ENCODE measurements at regions not wholly inside any gene's neighbourhood (a gene's known extent, or its start where the extent isn't known, plus 50 kb on each side); places are given as distances from the start of the nearest gene placed in this dataset.
A peak's percentile ranks its signal among the peaks of the same experiment; 100 is the strongest.
"Not testable (repeated sequence)": the region's sequence is repeated elsewhere in the genome, so short reads cannot be mapped to it uniquely, and the experiment has no call there.

- no peak for DNase-seq
Measured at GRCh38 chr6:47407300-47408281, 70.0 kb upstream of the CD2AP start.

GRCh38 chr6:47413752-47414422 is 63.7 kb upstream of the CD2AP start:
- DNase-seq = peak; percentile 25

GRCh38 chr6:47414423-47415167 is 63.0 kb upstream of the CD2AP start:
- DNase-seq = no peak

DNA sequence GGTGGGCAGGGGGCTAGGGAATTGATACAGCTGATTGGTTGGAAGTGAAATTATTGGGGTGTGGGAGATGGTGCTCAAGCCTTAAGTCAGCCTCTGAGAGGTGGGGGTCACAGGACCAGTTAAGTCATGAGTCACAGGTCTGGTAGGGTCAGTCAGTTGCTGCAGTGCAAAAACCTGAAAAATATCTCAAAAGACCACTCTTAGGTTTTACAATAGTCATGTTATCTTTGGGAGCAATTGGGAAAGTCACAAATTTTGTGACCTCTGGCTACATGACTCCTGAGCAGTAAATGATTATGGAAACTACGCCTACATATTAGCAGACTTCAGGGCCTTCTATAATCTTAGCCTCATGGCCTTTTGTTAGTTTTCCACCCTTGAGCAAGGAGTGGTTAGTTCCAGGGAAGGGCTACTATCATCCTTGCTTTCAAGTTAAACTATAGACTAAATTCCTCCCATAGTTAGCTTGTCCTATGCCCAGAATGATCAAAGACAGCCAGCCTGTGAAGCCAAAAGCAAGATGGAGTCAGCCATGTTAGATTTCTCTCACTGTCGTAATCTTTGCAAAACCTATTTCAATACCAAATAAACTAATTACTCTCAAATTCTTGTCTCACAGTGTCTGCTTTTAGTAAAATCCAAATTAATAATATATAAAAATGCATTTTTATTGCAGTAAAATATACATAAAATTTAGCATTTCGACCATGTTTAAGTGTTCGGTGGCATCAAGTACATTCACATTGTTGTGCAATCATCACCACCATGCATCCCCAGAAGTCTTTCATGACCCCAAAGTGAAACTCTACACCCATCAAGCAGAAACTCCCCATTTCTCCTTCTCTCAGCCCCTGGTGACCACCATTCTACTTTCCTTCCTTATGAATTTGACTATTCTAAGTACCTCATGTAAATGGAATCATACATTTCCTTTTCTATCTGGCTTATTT is 60.9 kb upstream of the CD2AP start:
- no peak for DNase-seq

GRCh38 chr6:47419621-47420020 is 58.0 kb upstream of the CD2AP start:
- no peak for DNase-seq

GRCh38 chr6:47420394-47421371 is 56.9 kb upstream of the CD2AP start:
- no peak for DNase-seq

DNA sequence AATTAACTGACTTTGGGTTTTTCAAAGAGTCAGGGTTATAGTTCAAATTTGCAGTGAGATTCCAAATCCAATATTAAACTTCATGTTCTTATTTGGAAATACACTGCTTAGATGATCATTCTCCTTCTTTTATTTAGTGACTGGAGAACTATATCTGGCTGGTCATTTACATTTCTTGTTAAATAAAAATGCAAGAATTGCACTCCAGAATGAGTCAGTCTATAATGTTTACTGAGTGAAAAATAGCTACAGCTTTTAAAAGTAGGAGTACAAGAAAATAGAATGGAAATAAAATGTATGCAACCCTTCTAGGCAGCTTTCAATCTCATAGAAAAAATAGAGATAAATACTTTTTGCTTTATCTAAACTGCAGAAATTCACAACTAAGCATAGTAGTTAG is 54.5 kb upstream of the CD2AP start:
- no peak for DNase-seq

DNA sequence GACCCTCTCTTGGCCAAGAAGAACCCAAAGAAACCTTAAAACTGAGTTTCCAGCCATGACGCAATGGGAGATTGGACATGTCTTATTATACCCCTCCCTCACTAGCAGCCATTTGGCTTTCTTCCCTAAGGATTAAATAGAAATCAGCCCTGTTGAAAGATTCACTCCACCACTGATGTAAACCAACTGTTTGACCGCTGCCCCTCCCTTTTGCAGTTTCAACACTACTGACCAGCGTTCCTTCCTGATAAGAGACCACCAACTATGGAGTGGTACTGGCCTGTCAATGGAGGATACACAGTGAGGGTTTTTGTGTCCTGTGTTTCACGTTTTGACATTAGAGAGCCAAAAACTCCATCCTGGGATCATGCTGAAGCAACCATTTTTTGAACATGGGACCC is 53.2 kb upstream of the CD2AP start:
- DNase-seq = no peak

DNA sequence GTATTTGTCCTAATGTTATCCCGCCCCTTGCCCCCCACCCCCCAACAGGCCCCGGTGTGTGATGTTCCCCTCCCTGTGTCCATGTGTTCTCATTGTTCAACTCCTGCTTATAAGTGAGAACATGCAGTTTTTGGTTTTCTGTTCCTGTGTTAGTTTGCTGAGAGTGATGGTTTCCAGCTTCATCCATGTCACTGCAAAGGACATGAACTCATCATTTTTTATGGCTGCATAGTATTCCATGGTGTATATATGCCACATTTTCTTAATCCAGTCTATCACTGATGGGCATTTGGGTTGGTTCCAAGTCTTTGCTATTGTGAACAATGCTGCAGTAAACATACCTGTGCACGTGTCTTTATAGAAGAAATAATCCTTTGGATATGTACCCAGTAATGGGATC is 51.9 kb upstream of the CD2AP start:
- not testable (repeated sequence) for DNase-seq

DNA sequence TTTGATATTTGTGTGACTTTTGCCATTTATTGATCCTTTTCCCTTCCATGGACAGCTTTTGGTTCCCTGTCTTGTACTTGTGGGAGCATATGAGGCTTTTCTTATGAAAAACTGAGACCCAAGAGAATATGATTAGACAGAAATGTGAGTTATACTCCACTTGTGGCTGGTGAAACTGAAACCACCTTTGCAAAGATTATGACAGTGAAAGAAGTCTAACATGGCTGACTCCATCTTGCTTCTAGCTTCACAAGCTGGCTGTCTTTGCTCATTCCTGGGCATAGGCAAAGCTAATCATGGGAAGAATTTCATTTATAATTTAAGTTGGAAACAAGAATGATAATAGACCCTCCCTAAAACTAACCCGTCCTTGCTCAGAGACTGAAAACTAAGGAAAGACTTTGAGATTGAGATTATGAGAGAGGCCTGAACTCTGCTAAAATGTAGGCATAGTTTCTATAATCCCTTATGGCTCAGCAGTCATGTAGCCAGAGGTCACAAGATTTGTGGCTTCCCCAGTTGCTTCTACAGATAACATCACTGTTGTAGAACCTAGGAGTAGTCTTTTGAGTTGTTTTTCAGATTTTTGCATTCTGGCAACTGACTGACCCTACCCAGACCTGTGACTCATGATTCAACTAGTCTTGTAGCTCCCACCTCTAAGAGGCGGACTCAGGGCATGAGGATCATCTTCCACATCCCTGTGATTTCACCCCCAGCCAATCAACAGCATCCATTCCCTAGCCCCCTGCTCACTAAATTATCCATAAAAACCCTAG is 50.9 kb upstream of the CD2AP start:
- DNase-seq = no peak

DNA sequence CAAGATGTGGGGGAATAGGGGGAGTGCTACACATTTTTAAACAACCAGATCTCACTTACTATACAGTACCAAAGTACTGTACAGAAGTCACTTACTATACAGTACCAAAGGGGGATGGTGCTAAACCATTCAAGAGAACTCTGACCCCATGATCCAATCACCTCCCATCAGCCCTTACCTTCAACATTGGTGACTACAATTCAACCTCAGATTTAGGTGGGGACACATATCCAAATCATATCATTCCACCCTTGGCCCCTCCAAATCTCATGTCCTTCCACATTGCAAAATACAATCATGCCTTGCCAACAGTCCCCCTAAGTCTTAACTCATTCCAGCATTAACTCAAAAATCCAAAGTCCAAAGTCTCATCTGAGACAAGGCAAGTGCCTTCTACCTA is 49.9 kb upstream of the CD2AP start:
- DNase-seq = no peak
